Smooth muscle cell of the brain vasculature (primary cell): ENCODE measurements at regions not wholly inside any gene's neighbourhood (a gene's known extent, or its start where the extent isn't known, plus 50 kb on each side); places are given as distances from the start of the nearest gene placed in this dataset.
A peak's percentile ranks its signal among the peaks of the same experiment; 100 is the strongest.
"Not testable (repeated sequence)": the region's sequence is repeated elsewhere in the genome, so short reads cannot be mapped to it uniquely, and the experiment has no call there.

ENCODE experiments used
- DNase-seq: peaks from one replicate; pipeline ENCODE4 v3.0.0-alpha.2; 2012; ENCODE audit warnings: low read depth, low spot score

DNA sequence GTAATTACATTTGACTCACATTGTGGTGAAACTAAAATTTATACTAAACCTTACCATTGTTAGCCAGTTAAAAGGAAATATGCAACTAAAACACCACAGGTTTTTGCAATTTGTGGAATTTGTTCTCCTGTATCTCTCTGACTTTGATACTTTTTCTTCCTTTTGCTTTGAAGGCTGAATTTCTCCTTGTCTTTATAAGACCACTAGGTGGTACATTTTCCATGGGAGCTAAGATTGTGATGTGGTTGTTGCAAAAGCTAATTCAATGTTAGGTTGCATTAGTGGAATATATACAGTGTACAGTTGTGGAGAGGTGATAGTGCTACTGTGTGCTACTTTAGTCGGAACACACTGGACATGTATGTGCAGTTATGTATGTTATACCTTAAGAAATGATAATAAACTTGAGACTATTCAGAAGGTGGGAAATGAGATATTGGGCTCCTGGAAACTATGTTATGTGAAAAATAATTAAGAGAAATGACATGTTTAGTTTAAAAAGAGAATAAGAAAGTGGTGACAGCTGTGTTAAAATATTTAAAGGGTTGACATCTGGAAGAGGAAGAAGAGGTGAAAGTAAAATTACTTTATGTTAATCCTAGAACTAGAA, 70.3 kb downstream of the ARL9 start:
- DNase-seq, result peak; percentile 9

DNA sequence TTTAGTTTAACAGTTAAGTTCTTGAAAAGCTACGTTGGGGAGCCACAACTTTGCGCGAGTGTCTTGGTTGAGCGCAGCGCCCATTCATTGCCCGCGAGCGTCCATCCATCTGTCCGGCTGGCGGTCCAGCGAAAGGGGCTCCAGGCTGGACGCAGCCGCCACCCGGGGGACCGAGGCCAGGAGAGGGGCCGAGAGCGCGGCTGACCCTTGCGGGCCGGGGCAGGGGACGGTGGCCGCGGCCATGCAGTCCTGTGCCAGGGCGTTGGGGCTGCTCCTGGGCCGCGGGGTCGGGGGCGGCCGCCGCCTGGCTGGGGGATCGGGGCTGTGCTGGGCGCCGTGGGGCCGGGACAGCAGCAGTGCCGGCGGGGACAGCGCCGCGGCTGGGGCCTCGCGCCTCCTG, 86.8 kb downstream of the ARL9 start:
- not testable (repeated sequence) for DNase-seq
